ENCODE measurements at regions not wholly inside any gene's neighbourhood (a gene's known extent, or its start where the extent isn't known, plus 50 kb on each side); places are given as distances from the start of the nearest gene placed in this dataset.

GRCh38 chr11:44446996-44447771 is 118.3 kb upstream of the CD82 start:
- Histone ChIP-seq H4K20me1 (ENCODE audit: control insufficient read depth, extremely low read depth, insufficient read depth, low read length) (no peaks in the 10 kb centered on the region), H2AFZ (ENCODE audit: control insufficient read depth, low read length) (no peak overlapping the region), H3K4me1 (ENCODE audit: control insufficient read depth, extremely low read depth, insufficient read depth, low read length) (peaks cover 9% of the 10 kb centered on the region), H3K4me2 (ENCODE audit: control insufficient read depth, extremely low read depth, insufficient read depth, low read depth, low read length) (no peak overlapping the region), H3K27ac (ENCODE audit: control insufficient read depth, insufficient read depth, low read length) (no peak overlapping the region), H3K27me3 (ENCODE audit: control insufficient read depth, extremely low read depth, insufficient read depth, low read length) (no peaks in the 10 kb centered on the region), H3K79me2 (ENCODE audit: control insufficient read depth, insufficient read depth, low read length) (no peaks in the 10 kb centered on the region), H3K9me3 (ENCODE audit: control insufficient read depth, low read depth, low read length) (no peaks in the 10 kb centered on the region), H3K9me1 (ENCODE audit: control insufficient read depth, extremely low read depth, insufficient read depth, low read length) (no peaks in the 10 kb centered on the region), H3K4me3 (ENCODE audit: control insufficient read depth in 2 of 3, extremely low read depth in 1 of 3, insufficient read depth in 2 of 3, low read depth in 1 of 3, low read length in 3 of 3) (no peak overlapping the region), H3K9ac (ENCODE audit: control insufficient read depth, extremely low read depth, insufficient read depth, low read length) (no peak overlapping the region), H3K36me3 (ENCODE audit: control insufficient read depth in 2 of 2, extremely low read depth in 1 of 2, insufficient read depth in 2 of 2, low read length in 2 of 2) (no peaks in the 10 kb centered on the region)
- dilution Hi-C loops (cut with MboI; ENCODE audit: extremely low pct_ligation_motif_present, low sequenced_read_pairs): no loop called here
- TF ChIP-seq CTCF (optimal IDR thresholded peaks at IDR 0.05 in 1 of 3, IDR thresholded peaks at IDR 0.05 in 1 of 3, conservative IDR thresholded peaks at IDR 0.05 in 1 of 3; ENCODE audit: extremely low read depth in 1 of 3, insufficient read depth in 2 of 3, low read length in 3 of 3): no peak
- no peak for TF ChIP-seq EZH2 (IDR thresholded peaks at IDR 0.05; ENCODE audit: low read length)
- FAIRE-seq (no peak), DNase-seq (ENCODE audit: low read depth, low spot score) (no peak)

DNA sequence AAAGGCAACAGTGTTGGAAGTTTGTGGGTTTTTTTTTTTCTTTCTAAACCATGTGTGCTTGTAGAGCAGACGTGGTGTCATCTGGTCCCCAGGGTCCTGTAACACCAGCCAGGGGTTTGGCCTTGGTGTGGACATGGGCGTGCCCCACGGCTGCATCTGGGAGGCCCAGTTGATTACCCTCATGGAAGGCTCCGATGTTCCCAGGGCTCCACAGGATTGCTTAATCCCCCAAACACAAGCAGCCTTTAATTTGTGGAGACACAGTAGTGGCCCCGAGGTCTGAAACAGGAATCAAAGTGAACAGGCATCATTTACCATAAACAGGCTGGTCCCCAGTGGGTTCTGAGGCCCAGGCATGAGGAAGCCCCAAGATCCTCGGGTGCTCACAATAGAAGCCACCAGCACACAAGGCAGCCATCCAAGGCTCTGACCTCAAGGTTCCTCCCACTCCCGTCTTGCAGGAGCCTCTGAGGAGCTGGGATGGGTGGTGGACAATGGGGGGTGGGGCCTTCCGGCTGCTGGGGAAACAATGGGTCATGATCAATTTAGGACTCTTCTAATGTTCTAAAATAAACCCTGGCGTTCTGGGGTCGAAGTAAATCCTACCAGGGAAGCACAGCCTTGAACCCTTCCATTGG is 115.0 kb upstream of the CD82 start:
- dilution Hi-C loops (cut with MboI; ENCODE audit: extremely low pct_ligation_motif_present, low sequenced_read_pairs): no loop called here
- no peak overlapping the region for H3K4me2 ChIP-seq (ENCODE audit: control insufficient read depth, extremely low read depth, insufficient read depth, low read depth, low read length)
- H2AFZ ChIP-seq (ENCODE audit: control insufficient read depth, low read length): no peak overlapping the region
- H3K27ac ChIP-seq (ENCODE audit: control insufficient read depth, insufficient read depth, low read length): no peak overlapping the region
- no peaks in the 10 kb centered on the region for H3K36me3 ChIP-seq (ENCODE audit: control insufficient read depth in 2 of 2, extremely low read depth in 1 of 2, insufficient read depth in 2 of 2, low read length in 2 of 2)
- H3K9ac ChIP-seq (ENCODE audit: control insufficient read depth, extremely low read depth, insufficient read depth, low read length): no peak overlapping the region
- H3K9me3 ChIP-seq (ENCODE audit: control insufficient read depth, low read depth, low read length): no peaks in the 10 kb centered on the region
- no peaks in the 10 kb centered on the region for H3K27me3 ChIP-seq (ENCODE audit: control insufficient read depth, extremely low read depth, insufficient read depth, low read length)
- H3K4me3 ChIP-seq (ENCODE audit: control insufficient read depth in 2 of 3, extremely low read depth in 1 of 3, insufficient read depth in 2 of 3, low read depth in 1 of 3, low read length in 3 of 3): no peak overlapping the region
- H3K79me2 ChIP-seq (ENCODE audit: control insufficient read depth, insufficient read depth, low read length): no peaks in the 10 kb centered on the region
- no peak for DNase-seq (ENCODE audit: low read depth, low spot score)
- FAIRE-seq: no peak
- TF ChIP-seq CTCF (optimal IDR thresholded peaks at IDR 0.05 in 1 of 3, IDR thresholded peaks at IDR 0.05 in 1 of 3, conservative IDR thresholded peaks at IDR 0.05 in 1 of 3; ENCODE audit: extremely low read depth in 1 of 3, insufficient read depth in 2 of 3, low read length in 3 of 3) (no peak), EZH2 (IDR thresholded peaks at IDR 0.05; ENCODE audit: low read length) (no peak)
- no peaks in the 10 kb centered on the region for H3K9me1 ChIP-seq (ENCODE audit: control insufficient read depth, extremely low read depth, insufficient read depth, low read length)
- peaks cover 9% of the 10 kb centered on the region for H3K4me1 ChIP-seq (ENCODE audit: control insufficient read depth, extremely low read depth, insufficient read depth, low read length)
- no peaks in the 10 kb centered on the region for H4K20me1 ChIP-seq (ENCODE audit: control insufficient read depth, extremely low read depth, insufficient read depth, low read length)
